Neural progenitor cell (in vitro differentiated cells): ENCODE measurements at regions not wholly inside any gene's neighbourhood (a gene's known extent, or its start where the extent isn't known, plus 50 kb on each side); places are given as distances from the start of the nearest gene placed in this dataset.

Source experiments
- EZH2phosphoT487 ChIP-seq: fragments of 200-600 bp; sonication (generic); IDR thresholded peaks from 2 replicates; pipeline ENCODE4 v1.6.1; 2017; ENCODE audit warnings: antibody characterized with exemption
- TF ChIP-seq, protein P1 (sequence below): fragments of 200-600 bp; sonication (generic); IDR thresholded peaks from 2 replicates; pipeline ENCODE4 v1.5.1; 2017; ENCODE audit warnings: antibody characterized with exemption, mild to moderate bottlenecking

DNA sequence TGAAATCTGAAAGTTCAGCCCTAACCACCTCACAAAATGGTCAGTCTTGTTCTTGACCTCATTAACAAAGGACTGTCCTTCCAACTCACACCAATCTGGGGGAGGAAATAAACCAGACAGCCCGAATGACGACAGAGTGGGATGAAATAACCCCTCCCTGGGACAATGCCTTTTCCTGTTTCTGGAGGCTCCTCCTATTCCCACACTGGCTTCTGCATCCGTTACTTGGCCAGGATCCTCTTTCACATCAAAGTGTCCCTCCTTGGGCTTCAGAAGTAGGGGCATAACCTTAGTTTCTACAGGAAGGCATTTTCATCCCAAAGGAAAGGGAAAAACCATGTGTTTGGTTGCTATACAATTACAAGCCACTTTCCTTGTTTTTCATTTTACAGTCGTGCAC lies 59.8 kb upstream of the RPL34 start:
- TF ChIP-seq, protein P1, sequence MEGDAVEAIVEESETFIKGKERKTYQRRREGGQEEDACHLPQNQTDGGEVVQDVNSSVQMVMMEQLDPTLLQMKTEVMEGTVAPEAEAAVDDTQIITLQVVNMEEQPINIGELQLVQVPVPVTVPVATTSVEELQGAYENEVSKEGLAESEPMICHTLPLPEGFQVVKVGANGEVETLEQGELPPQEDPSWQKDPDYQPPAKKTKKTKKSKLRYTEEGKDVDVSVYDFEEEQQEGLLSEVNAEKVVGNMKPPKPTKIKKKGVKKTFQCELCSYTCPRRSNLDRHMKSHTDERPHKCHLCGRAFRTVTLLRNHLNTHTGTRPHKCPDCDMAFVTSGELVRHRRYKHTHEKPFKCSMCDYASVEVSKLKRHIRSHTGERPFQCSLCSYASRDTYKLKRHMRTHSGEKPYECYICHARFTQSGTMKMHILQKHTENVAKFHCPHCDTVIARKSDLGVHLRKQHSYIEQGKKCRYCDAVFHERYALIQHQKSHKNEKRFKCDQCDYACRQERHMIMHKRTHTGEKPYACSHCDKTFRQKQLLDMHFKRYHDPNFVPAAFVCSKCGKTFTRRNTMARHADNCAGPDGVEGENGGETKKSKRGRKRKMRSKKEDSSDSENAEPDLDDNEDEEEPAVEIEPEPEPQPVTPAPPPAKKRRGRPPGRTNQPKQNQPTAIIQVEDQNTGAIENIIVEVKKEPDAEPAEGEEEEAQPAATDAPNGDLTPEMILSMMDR = no peak
- no peak for TF ChIP-seq EZH2phosphoT487
